ENCODE measurements at regions not wholly inside any gene's neighbourhood (a gene's known extent, or its start where the extent isn't known, plus 50 kb on each side); places are given as distances from the start of the nearest gene placed in this dataset.
A peak's percentile ranks its signal among the peaks of the same experiment; 100 is the strongest.

- Histone ChIP-seq H3K9me3 (no peaks in the 10 kb centered on the region), H3K9me2 (no peaks in the 10 kb centered on the region), H3K27me3 (ENCODE audit: insufficient read depth) (no peaks in the 10 kb centered on the region), H3K79me2 (ENCODE audit: insufficient read depth) (no peaks in the 10 kb centered on the region), H3F3A (replicated peaks; ENCODE audit: insufficient read depth) (peaks cover 26% of the 10 kb centered on the region), H3K4me3 (ENCODE audit: low read depth in 2 of 2, low read length in 1 of 2) (no peak overlapping the region), H3K4me2 (no peak overlapping the region), H3K27ac (ENCODE audit: low read depth in 2 of 2, low read length in 1 of 2) (peak overlapping the region in 1 of 2 experiments; percentile 8; a peak in 1 of 4 replicates), H3K9ac (no peak overlapping the region), H3K36me3 (replicated peaks in 1 of 2; ENCODE audit: control insufficient read depth in 1 of 2, insufficient read depth in 2 of 2, low read length in 1 of 2) (no peaks in the 10 kb centered on the region), H3K4me1 (ENCODE audit: control insufficient read depth in 1 of 2, insufficient read depth in 2 of 2, low read depth in 1 of 2, low read length in 1 of 2) (peaks cover 5 to 63% of the 10 kb centered on the region in 2 experiments; a peak in 3 of 4 replicates), H2AFZ (ENCODE audit: low read depth) (no peak overlapping the region; the same call in 1 of the 2 replicates), H4K20me1 (ENCODE audit: insufficient read depth) (no peaks in the 10 kb centered on the region)
- ChIA-PET POLR2A (no interaction called here), CTCF (no interaction called here)
- no peak for TF ChIP-seq MEF2A (IDR thresholded peaks at IDR 0.05; ENCODE audit: borderline replicate concordance, low read depth)
- no peak for TF ChIP-seq FOXJ3 (CRISPR knock-in tag; IDR thresholded peaks at IDR 0.05)
- TF ChIP-seq EZH2phosphoT487 (IDR thresholded peaks at IDR 0.05; ENCODE audit: borderline replicate concordance, low read depth): no peak
- no peak for TF ChIP-seq NRF1 (IDR thresholded peaks at IDR 0.05; ENCODE audit: low read depth, low read length)
- no peak for TF ChIP-seq MAX (IDR thresholded peaks at IDR 0.05; ENCODE audit: low read depth)
- TF ChIP-seq TCF12 (IDR thresholded peaks at IDR 0.05): no peak
- no peak for TF ChIP-seq NFIC (IDR thresholded peaks at IDR 0.05; ENCODE audit: borderline replicate concordance)
- TF ChIP-seq TAF1 (IDR thresholded peaks at IDR 0.05; ENCODE audit: borderline replicate concordance, low read depth, low read length): no peak
- no peak for TF ChIP-seq ZBTB33 (IDR thresholded peaks at IDR 0.05; ENCODE audit: borderline replicate concordance, low read depth)
- TF ChIP-seq RFX5 (IDR thresholded peaks at IDR 0.05; ENCODE audit: low read length): no peak
- TF ChIP-seq CTCF (IDR thresholded peaks at IDR 0.05): no peak
- TF ChIP-seq CHD2 (IDR thresholded peaks at IDR 0.05; ENCODE audit: low read length, partially characterized antibody): no peak
- no peak for TF ChIP-seq JUND (IDR thresholded peaks at IDR 0.05)
- no peak for TF ChIP-seq ELF1 (IDR thresholded peaks at IDR 0.05)
- 56% methylated on average over 1 of the region's 1 CpG for WGBS (ENCODE audit: low lambda C conversion rate)
- DNase-seq: no peak
Measured at GRCh38 chr11:29183301-29183700, 833.5 kb downstream of the KCNA4 start.

- Histone ChIP-seq H3K9me3 (no peaks in the 10 kb centered on the region), H2AFZ (ENCODE audit: low read depth) (no peak overlapping the region), H3K9me2 (no peaks in the 10 kb centered on the region), H3K9ac (peak overlapping the region; percentile 34), H3K4me3 (ENCODE audit: low read depth in 2 of 2, low read length in 1 of 2) (no peak overlapping the region; a peak in 1 of 4 replicates), H3K4me2 (no peak overlapping the region), H3F3A (replicated peaks; ENCODE audit: insufficient read depth) (peaks cover 31% of the 10 kb centered on the region), H3K27me3 (ENCODE audit: insufficient read depth) (no peaks in the 10 kb centered on the region), H3K27ac (ENCODE audit: low read depth in 2 of 2, low read length in 1 of 2) (peak overlapping the region; percentile 34 to 88; a peak in 3 of 4 replicates), H3K4me1 (ENCODE audit: control insufficient read depth in 1 of 2, insufficient read depth in 2 of 2, low read depth in 1 of 2, low read length in 1 of 2) (peaks cover 0 to 39% of the 10 kb centered on the region in 2 experiments; a peak in 3 of 4 replicates), H3K36me3 (replicated peaks in 1 of 2; ENCODE audit: control insufficient read depth in 1 of 2, insufficient read depth in 2 of 2, low read length in 1 of 2) (no peaks in the 10 kb centered on the region), H4K20me1 (ENCODE audit: insufficient read depth) (no peaks in the 10 kb centered on the region), H3K79me2 (ENCODE audit: insufficient read depth) (no peaks in the 10 kb centered on the region)
- POLR2A ChIA-PET: no interaction called here
- CTCF ChIA-PET: no interaction called here
- WGBS (ENCODE audit: low lambda C conversion rate): 0% methylated on average over 1 of the region's 1 CpG
- DNase-seq: no peak
- TF ChIP-seq EZH2phosphoT487 (IDR thresholded peaks at IDR 0.05; ENCODE audit: borderline replicate concordance, low read depth) (no peak), FOSL2 (IDR thresholded peaks at IDR 0.05; ENCODE audit: borderline replicate concordance, low read depth) (peak; percentile 82), NFIC (IDR thresholded peaks at IDR 0.05; ENCODE audit: borderline replicate concordance) (peak; percentile 68), FOXM1 (IDR thresholded peaks at IDR 0.05; ENCODE audit: low read depth) (peak; percentile 66; the same call in 1 of the 2 replicates), RXRA (IDR thresholded peaks at IDR 0.05; ENCODE audit: borderline replicate concordance, low read depth) (peak; percentile 63; the same call in 1 of the 2 replicates), ZBTB33 (IDR thresholded peaks at IDR 0.05; ENCODE audit: borderline replicate concordance, low read depth) (0 out of 2 replicates have a peak, but pooled peaks have one; percentile 56), MEF2A (IDR thresholded peaks at IDR 0.05; ENCODE audit: borderline replicate concordance, low read depth) (peak; percentile 33; the same call in 1 of the 2 replicates), EP300 (IDR thresholded peaks at IDR 0.05; ENCODE audit: borderline replicate concordance in 1 of 2, low read depth in 1 of 2, low read length in 1 of 2) (peak in 1 of 2 experiments; percentile 85; a peak in 2 of 4 replicates), SMC3 (IDR thresholded peaks at IDR 0.05; ENCODE audit: low read depth, low read length) (no peak), PBX3 (IDR thresholded peaks at IDR 0.05) (peak; percentile 79), TEAD4 (IDR thresholded peaks at IDR 0.05; ENCODE audit: borderline replicate concordance, insufficient read depth) (peak; percentile 80), JUND (IDR thresholded peaks at IDR 0.05) (peak; percentile 78)
Measured at GRCh38 chr11:29173660-29174062, 843.2 kb downstream of the KCNA4 start.
